ENCODE measurements at regions not wholly inside any gene's neighbourhood (a gene's known extent, or its start where the extent isn't known, plus 50 kb on each side); places are given as distances from the start of the nearest gene placed in this dataset.

- Mint-ChIP-seq H3K36me3 (ENCODE audit: unreplicated experiment) (no peaks in the 10 kb centered on the region), H3K27me3 (ENCODE audit: unreplicated experiment) (no peaks in the 10 kb centered on the region), H3K4me1 (ENCODE audit: unreplicated experiment) (peaks cover 19% of the 10 kb centered on the region), H3K9me3 (ENCODE audit: unreplicated experiment) (peaks cover 4% of the 10 kb centered on the region), H3K4me3 (ENCODE audit: unreplicated experiment) (no peak overlapping the region), H3K27ac (ENCODE audit: unreplicated experiment) (peak overlapping the region; percentile 46)
- no peak for TF ChIP-seq CTCF (IDR thresholded peaks at IDR 0.05)
- DNase-seq (ENCODE audit: extremely low spot score, unreplicated experiment): no peak
Observed at GRCh38 chr13:64675255-64675892, 2554.8 kb downstream of the PCDH9 start.

- no peak overlapping the region for H3K27ac Mint-ChIP-seq (ENCODE audit: unreplicated experiment)
- DNase-seq (ENCODE audit: extremely low spot score, unreplicated experiment): no peak
- no peaks in the 10 kb centered on the region for H3K36me3 Mint-ChIP-seq (ENCODE audit: unreplicated experiment)
- no peaks in the 10 kb centered on the region for H3K27me3 Mint-ChIP-seq (ENCODE audit: unreplicated experiment)
- H3K4me3 Mint-ChIP-seq (ENCODE audit: unreplicated experiment): no peak overlapping the region
- H3K4me1 Mint-ChIP-seq (ENCODE audit: unreplicated experiment): peaks cover 18% of the 10 kb centered on the region
- peaks cover 3% of the 10 kb centered on the region for H3K9me3 Mint-ChIP-seq (ENCODE audit: unreplicated experiment)
- TF ChIP-seq CTCF (IDR thresholded peaks at IDR 0.05): no peak
Observed at GRCh38 chr13:64674126-64674525, 2556.0 kb downstream of the PCDH9 start.

- H3K4me1 Mint-ChIP-seq (ENCODE audit: unreplicated experiment): peaks cover 18% of the 10 kb centered on the region
- no peak overlapping the region for H3K4me3 Mint-ChIP-seq (ENCODE audit: unreplicated experiment)
- no peaks in the 10 kb centered on the region for H3K27me3 Mint-ChIP-seq (ENCODE audit: unreplicated experiment)
- no peak for TF ChIP-seq CTCF (IDR thresholded peaks at IDR 0.05)
- H3K9me3 Mint-ChIP-seq (ENCODE audit: unreplicated experiment): peaks cover 3% of the 10 kb centered on the region
- no peak for DNase-seq (ENCODE audit: extremely low spot score, unreplicated experiment)
- no peak overlapping the region for H3K27ac Mint-ChIP-seq (ENCODE audit: unreplicated experiment)
- no peaks in the 10 kb centered on the region for H3K36me3 Mint-ChIP-seq (ENCODE audit: unreplicated experiment)
Observed at GRCh38 chr13:64672751-64673150, 2557.4 kb downstream of the PCDH9 start.

GRCh38 chr13:64662887-64663593, 2567.1 kb downstream of the PCDH9 start:
- no peaks in the 10 kb centered on the region for H3K4me1 Mint-ChIP-seq (ENCODE audit: unreplicated experiment)
- H3K27me3 Mint-ChIP-seq (ENCODE audit: unreplicated experiment): no peaks in the 10 kb centered on the region
- no peak for TF ChIP-seq CTCF (IDR thresholded peaks at IDR 0.05)

GRCh38 chr13:64648293-64648692, 2581.8 kb downstream of the PCDH9 start:
- TF ChIP-seq CTCF (IDR thresholded peaks at IDR 0.05): no peak
- Mint-ChIP-seq H3K27me3 (ENCODE audit: unreplicated experiment) (no peaks in the 10 kb centered on the region), H3K4me3 (ENCODE audit: unreplicated experiment) (no peak overlapping the region), H3K36me3 (ENCODE audit: unreplicated experiment) (no peaks in the 10 kb centered on the region), H3K9me3 (ENCODE audit: unreplicated experiment) (no peaks in the 10 kb centered on the region), H3K4me1 (ENCODE audit: unreplicated experiment) (no peaks in the 10 kb centered on the region), H3K27ac (ENCODE audit: unreplicated experiment) (no peak overlapping the region)
- no peak for DNase-seq (ENCODE audit: extremely low spot score, unreplicated experiment)

More at GRCh38 chr13:64662887-64663593, 2567.1 kb downstream of the PCDH9 start:
- Mint-ChIP-seq H3K27ac (ENCODE audit: unreplicated experiment) (no peak overlapping the region), H3K9me3 (ENCODE audit: unreplicated experiment) (no peaks in the 10 kb centered on the region), H3K36me3 (ENCODE audit: unreplicated experiment) (no peaks in the 10 kb centered on the region), H3K4me3 (ENCODE audit: unreplicated experiment) (no peak overlapping the region)
- DNase-seq (ENCODE audit: extremely low spot score, unreplicated experiment): no peak
